HG03097 (cell line): ENCODE measurements at regions not wholly inside any gene's neighbourhood (a gene's known extent, or its start where the extent isn't known, plus 50 kb on each side); places are given as distances from the start of the nearest gene placed in this dataset.

Experiments
- ATAC-seq: cut with Tn5 transposase; IDR thresholded peaks from one replicate; pipeline ENCODE4 v1.9.1; 2021; ENCODE audit not compliant: unreplicated experiment, low FRiP score

DNA sequence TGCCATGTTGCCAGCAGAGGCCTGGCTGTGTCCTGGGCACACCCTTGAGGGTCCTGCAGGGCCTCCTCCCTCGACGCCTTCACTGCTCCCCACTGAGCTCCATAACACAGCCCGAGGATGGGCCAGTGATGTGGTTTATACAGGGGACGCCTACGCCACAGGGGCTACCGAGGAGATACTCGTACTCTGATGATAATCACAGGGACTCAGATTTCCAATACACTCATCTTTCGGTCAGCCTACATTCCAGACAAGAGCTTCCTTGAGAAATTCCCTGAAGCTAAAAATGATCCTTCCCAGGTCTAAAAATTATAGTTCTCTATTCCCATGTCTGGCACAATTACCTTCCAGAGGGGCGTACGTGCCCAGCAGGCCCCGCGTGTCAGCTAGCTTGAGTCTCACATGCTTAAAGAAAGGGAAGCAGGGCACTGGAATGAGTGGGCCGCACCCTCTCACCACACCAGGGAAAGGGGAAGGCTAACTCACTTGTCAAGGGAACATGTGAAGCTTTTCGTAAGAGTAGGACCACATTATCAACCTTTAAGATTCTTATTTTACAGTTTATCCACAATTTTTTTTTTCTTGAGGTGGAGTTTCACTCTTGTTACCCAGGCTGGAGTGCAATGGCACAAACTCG, 159.5 kb upstream of the NDUFV2 start:
- no peak for ATAC-seq

- ATAC-seq, result no peak
These were observed 158.3 kb upstream of the NDUFV2 start for GRCh38 chr18:8943900-8944870.

DNA sequence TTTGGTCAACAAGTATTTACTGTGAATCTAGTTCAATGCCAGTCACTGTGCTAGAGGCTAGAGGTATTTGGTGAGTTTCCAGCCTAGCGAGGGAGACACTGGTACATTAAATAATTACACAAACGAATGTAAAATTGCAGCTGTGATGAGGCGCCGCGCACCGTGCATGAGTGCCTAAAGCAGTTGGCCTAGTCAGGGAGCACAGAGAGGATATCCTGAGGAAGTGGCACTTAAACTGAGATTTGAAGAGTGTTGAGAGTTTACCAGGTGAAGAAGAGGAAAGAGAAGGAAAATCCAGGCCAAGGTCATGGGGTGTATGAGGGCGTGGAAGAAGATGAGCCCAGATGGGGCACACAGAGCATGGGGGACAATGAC, 157.6 kb upstream of the NDUFV2 start:
- ATAC-seq, result no peak

DNA sequence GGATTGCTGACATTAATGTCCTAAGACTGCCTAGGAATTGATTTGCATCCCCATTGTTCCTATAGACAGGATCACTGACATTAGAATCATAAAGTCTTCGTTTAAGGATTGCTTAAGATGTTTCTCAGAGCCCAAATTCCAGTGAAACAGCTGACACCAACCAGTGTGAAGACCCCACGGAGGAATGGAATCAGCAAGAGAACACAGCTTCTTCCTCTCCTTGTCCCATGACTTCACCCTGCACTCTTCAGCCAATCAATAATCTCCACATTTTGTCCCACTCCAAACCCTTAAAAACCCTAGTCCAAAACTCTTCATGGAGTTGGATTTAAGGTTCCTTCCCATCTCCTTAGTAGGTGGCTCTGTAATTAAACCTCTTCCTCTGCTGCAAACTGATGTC, 157.0 kb upstream of the NDUFV2 start:
- ATAC-seq, result no peak

DNA sequence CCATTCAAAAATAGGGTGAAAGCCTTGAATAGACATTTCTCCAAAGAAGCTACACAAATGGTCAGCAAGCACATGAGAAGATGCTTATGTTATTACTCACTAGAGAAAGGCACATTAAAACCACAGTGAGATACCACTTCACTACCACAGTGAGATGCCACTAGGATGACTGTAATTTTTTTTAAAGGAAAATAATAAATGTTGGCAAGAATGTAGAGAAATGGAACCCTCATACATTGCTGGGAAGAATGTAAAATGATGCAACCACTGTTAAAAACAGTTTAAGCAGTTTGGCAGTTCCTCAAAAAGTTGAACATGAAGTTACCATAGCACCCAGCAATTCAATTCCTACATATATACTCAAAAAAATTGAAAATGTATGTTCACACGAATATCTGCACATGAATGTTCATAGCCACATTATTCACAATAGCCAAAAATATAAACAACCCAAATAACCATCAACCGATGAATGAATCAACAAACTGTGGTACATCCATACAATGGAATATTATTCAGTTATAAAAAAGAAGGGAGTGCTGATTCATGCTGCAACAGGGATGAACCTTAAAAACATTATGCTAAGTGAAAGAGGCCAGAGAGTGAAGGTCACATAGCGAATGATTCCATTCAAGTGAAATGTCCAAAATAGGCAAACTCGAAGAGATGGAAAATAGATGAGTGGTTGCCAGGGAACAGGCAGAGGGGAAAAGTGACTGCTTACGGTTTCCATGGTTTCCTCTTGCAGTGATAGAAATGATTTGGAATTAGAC, 156.2 kb upstream of the NDUFV2 start:
- ATAC-seq, result no peak

GRCh38 chr18:8947566-8947965, 154.9 kb upstream of the NDUFV2 start:
- no peak for ATAC-seq

DNA sequence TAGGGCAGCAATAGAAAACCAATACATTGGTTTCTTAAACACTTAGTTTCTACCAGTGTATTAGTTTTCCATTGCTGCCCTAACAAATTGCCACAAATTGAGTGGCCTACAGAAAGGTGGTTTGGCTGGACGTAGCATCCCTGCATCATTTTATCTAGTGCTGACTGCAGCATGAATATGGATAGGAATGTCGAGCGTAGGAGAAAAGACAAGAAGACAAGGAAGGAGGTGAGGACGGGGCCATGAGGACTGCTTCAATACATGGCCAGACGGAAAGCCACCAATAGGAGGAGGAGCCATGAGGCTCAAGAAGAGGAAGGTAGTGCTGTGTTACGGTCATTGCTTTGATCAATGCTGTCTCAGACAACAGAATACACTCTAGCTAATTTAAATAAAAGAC, 154.5 kb upstream of the NDUFV2 start:
- no peak for ATAC-seq

DNA sequence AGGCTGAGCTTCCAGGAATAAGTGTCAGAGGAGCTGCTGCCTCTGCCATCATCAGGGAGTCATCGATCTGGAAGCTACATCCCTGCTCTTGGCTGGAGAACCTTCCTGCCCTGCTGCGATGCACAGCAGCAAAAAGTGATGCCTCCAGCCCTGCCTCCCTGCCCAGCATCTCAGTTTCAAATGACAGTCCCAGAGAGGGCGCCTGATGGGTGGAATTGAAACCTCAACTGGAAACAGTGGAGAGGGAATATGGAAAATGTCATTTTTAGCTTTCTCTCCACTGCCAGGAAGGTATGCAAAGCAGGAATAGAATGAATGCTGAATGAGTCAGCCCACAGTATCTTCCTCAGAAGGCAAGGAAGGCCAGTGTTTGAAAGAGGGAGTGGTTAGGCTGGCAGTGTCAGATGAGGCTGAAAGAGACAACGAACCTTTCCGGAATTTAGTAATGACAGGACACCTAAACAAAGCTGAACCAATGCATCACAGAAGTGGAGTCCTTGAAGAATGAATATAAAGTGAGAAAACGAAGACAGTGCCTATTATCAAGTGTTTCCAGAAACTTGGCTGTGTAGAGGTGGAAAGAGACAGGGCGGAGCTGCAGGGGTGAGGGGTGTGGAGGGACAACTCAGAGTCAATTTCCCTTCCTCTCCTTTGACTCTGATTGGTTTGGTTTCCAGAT, 153.9 kb upstream of the NDUFV2 start:
- no peak for ATAC-seq

DNA sequence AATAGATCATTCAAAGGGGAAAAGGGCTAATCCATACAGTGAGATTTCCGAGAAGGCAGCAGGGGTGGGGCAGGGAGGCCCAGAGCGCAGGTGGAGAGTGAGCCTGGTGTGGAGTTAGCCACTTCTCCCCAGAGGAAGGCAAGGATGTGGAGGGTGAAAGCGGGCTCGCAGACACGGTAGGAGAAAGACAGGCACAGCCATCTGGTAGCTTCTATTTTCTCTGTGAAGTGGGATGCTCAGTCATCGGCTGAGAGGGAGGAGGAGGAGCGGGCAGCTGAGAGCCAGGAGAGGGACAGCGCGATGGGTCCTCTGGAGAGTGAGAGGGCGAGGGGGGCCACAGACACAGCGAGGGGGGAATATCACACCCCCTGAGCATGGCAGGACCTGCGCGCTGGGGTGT, 153.3 kb upstream of the NDUFV2 start:
- no peak for ATAC-seq

DNA sequence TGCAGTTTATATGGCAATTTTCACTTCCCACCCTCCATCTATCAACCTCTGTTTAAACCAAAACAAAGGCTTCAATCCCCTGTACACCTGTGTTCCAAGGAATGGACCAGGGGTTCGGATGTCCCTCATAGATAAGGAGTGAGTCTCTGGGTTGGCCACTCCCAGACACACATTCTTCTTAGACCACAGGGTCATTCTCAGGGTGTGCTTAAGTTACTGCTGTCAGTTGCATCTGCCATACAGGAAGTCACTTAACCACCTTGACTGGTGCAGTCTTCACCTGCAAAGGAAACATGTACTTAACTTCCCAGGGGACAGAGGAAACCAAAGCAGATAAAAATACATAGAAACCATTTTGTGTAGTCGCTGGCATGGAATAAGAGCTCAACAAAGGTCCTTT, 151.0 kb upstream of the NDUFV2 start:
- ATAC-seq, result peak; percentile 94

- no peak for ATAC-seq
These were observed 150.3 kb upstream of the NDUFV2 start for GRCh38 chr18:8952174-8952573.

DNA sequence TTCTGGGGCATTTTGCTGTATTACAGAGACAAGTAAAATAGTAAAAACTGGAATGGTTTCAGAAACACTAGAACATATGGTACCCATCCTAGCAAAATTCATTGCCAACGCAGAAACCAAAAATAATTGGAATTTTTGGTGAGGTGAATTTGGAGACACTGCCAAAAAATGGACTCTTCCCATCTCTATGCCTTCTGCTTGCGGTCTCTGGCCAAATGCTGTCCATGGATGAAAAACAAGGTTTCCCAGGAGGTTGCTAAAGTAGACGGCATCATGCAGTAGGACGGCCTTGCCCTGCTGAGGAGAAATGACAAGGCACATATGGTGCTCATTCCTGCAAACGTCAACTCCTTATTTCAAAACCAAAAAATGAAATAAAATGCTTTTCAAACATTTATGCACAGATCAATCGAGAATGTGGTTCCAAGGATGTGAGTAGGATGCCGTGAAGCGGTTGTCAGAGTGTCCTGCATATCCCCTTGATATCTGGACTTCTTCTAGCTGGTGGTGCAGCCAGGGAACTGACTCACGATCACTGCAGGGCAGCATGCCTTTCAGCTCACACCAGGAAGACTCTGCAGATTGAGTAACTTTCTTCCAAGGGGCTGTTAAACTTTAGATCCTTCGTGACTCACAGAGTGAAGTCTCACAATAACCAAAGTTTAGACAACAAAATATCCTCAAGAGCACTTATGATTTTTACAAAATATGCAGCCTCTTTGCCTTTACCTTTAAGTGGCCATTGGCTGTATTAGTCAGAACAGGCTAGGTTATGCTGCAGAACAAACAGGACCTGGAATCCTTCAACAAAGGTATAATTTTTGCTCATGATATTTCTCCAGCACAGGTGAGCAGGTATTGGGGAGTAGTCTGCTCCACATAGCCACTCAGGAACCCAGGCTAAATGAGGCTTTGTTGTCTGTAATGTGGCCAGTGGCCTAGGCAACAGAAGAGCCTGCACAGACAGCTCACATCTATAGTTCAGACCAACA, 149.4 kb upstream of the NDUFV2 start:
- no peak for ATAC-seq

DNA sequence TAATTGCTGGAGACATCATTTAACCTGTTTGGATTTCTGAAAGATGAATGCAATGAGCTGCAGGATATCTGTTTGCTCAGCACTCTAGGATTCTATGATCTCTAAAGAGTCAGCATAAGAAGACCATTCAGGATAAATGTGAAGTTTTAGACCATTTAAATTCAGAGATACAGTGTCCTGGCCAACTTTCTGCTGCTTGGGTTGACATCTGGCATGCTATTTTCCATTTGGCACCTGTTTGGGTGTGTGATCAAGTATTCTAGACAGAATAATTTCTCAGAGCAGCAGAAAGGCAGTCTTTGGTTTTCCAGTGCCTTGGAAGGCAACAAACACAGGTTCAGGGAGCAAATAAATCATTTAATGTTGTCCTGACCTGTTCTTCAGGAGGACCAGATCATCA, 144.8 kb upstream of the NDUFV2 start:
- ATAC-seq, result no peak

DNA sequence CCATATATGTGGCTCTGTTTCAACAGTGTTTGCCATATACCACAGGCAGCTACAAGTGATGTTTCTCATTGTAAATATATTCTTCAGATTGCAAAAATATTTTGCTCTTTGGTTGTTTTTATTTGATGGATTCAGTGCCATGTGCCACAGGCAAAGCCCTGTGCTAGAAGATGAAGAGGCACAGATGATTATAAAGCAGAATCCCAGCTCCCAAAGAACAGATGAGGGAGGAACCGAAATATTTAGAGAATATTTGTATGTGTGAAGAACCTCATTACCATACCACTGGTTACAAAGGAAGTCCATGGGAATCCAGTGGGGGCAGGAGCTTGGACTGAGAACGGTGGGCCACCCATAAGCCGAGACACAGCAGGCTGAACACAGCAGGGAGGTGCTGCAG, 143.8 kb upstream of the NDUFV2 start:
- ATAC-seq, result no peak

DNA sequence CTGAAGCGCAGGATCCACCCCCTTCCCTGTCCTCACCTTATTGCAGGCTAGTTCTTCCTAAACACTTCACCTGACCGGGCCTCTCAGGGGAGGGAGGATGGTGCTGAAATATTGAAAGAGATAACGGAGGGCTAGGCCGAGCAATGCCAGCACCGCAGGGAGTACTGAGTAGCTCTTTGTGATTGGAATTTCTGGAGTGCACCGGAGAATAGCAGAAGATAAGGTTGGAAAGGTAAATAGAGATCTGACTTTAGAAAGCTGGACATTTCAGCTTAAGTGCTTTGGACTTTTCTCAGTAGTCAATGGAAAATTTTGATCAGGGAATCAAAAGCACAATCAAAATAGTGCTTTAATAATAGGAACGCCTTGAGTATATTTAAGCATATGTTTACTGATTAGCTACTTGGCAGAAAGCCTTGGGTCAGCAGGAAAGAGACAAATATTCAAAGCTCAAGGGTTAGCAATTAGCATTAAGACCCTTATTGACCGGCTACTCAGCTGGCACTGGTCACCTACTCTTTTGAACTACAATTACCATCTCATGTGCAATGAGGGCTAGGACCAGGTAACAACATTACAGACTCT, 142.9 kb upstream of the NDUFV2 start:
- ATAC-seq, result no peak

DNA sequence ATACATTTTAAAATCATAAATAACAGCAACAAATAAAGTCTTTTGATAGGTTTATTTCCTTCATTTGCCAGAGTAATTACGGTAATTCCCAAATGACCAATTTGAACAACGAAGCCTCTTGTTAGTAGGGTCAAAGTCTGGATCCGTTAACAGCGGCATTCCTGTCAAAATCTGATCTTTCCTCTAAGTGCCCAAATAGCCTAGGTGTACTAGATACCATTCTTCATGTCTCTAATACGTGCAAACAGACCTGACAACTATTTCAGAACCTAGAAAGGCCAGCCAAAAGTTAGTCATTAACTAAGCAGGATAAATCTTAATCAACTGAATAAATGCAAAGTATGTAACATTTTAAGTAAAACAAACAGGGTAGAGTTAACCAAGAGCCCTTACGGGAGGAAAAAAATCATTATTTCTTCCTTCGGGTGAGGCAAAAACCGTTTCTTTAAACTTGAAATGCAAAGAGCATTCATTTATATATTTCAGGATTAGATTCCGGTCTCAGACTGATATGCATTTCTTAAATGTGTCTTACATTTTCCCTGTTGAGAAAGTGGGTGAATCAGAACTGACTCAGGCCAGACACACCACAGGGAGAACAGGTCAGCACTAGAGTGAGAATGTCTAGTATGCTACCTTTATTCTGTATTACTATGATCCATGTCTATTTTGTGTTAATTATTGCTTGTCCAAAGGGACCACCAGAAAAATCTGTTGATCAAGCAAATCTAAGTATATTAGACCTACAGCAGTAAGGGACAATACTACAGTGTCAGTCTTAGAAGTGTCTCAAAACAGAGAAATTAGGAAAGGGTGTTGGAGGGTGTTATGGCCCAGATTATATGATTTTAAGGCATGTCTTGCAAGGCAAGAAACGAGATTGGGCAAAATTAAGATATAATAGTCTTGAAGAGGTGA, 141.5 kb upstream of the NDUFV2 start:
- ATAC-seq, result no peak

DNA sequence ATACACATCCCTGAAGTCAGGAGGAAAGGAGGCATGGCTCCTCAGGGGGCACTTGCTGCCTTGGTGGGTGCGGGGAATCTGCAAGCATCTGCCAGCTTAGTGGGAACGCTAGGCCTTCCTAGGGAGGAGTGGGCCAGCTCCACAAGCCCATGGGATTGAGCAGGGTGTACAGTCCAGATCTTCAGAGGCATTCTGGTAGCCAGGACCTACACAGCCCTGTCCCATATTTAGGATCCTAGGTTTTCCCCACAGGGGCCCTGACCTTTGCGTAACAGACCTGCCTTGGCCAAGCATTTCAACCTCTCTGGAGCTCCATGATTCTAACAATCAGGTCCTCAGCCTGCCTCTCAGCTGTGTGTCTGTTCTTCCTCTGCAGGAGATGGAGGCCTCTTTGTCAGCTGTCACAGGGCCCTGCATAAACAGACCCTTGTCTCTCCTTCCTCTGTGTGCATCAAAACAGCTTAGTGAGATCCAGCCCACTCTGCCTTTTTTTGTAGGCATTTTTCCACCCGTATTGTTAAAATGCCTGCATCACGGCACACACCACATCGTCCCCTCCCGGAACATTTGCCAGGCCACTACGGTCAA, 140.2 kb upstream of the NDUFV2 start:
- ATAC-seq, result no peak
